ENCODE measurements at regions not wholly inside any gene's neighbourhood (a gene's known extent, or its start where the extent isn't known, plus 50 kb on each side); places are given as distances from the start of the nearest gene placed in this dataset.

GRCh38 chr20:11850901-11851300 lies 66.8 kb upstream of the BTBD3 start:
- H3K27me3 ChIP-seq (ENCODE audit: control insufficient read depth, insufficient read depth, low read length): no peaks in the 10 kb centered on the region
- ChIA-PET POLR2A (no interaction called here), CTCF (no interaction called here)
- TF ChIP-seq REST (IDR thresholded peaks at IDR 0.05; ENCODE audit: insufficient read depth in 1 of 2, low read depth in 2 of 2, low read length in 1 of 2): no peak
- TF ChIP-seq POLR2AphosphoS5 (IDR thresholded peaks at IDR 0.05; ENCODE audit: low read depth, low read length): no peak
- no peak for TF ChIP-seq CTCF (IDR thresholded peaks at IDR 0.05)
- no peak for TF ChIP-seq SIN3A (IDR thresholded peaks at IDR 0.05; ENCODE audit: borderline replicate concordance, insufficient read depth, low read depth, low read length)
- TF ChIP-seq TCF7L2 (IDR thresholded peaks at IDR 0.05; ENCODE audit: low read depth, low read length): no peak
- BruUV-seq (replicated peaks): no TSS peak
- ATAC-seq: no peak
- H3K9me3 ChIP-seq (ENCODE audit: control insufficient read depth, insufficient read depth, low read depth, low read length): no peaks in the 10 kb centered on the region
- H3K36me3 ChIP-seq (ENCODE audit: control insufficient read depth, insufficient read depth, low read length): no peaks in the 10 kb centered on the region
- H3K4me3 ChIP-seq (ENCODE audit: low read depth in 2 of 2, low read length in 2 of 2): no peak overlapping the region
- H3K4me1 ChIP-seq (ENCODE audit: control insufficient read depth, insufficient read depth, low read length): no peaks in the 10 kb centered on the region
- in situ Hi-C loops (cut with HindIII; ENCODE audit: low pct_unique_long_range_greater_than_20kb, low sequenced_read_pairs): no loop called here
- no peak for DNase-seq (ENCODE audit: low read depth, low spot score)
- H3K27ac ChIP-seq (ENCODE audit: low read length): no peak overlapping the region
- intact Hi-C loops (cut with micrococcal nuclease; ENCODE audit: unreplicated experiment): no loop called here

GRCh38 chr20:11851646-11852045 lies 66.0 kb upstream of the BTBD3 start:
- no peak for DNase-seq (ENCODE audit: low read depth, low spot score)
- TF ChIP-seq SIN3A (IDR thresholded peaks at IDR 0.05; ENCODE audit: borderline replicate concordance, insufficient read depth, low read depth, low read length) (no peak), REST (IDR thresholded peaks at IDR 0.05; ENCODE audit: insufficient read depth in 1 of 2, low read depth in 2 of 2, low read length in 1 of 2) (no peak), POLR2AphosphoS5 (IDR thresholded peaks at IDR 0.05; ENCODE audit: low read depth, low read length) (no peak), TCF7L2 (IDR thresholded peaks at IDR 0.05; ENCODE audit: low read depth, low read length) (no peak), CTCF (IDR thresholded peaks at IDR 0.05) (no peak)
- ATAC-seq: no peak
- BruUV-seq (replicated peaks): no TSS peak
- Histone ChIP-seq H3K4me3 (ENCODE audit: low read depth in 2 of 2, low read length in 2 of 2) (no peak overlapping the region), H3K36me3 (ENCODE audit: control insufficient read depth, insufficient read depth, low read length) (no peaks in the 10 kb centered on the region), H3K27ac (ENCODE audit: low read length) (no peak overlapping the region), H3K27me3 (ENCODE audit: control insufficient read depth, insufficient read depth, low read length) (no peaks in the 10 kb centered on the region), H3K4me1 (ENCODE audit: control insufficient read depth, insufficient read depth, low read length) (no peaks in the 10 kb centered on the region), H3K9me3 (ENCODE audit: control insufficient read depth, insufficient read depth, low read depth, low read length) (no peaks in the 10 kb centered on the region)
- intact Hi-C loops (cut with micrococcal nuclease; ENCODE audit: unreplicated experiment) (no loop called here), in situ Hi-C loops (cut with HindIII; ENCODE audit: low pct_unique_long_range_greater_than_20kb, low sequenced_read_pairs) (no loop called here)
- ChIA-PET CTCF (no interaction called here), POLR2A (no interaction called here)

All from Panc1 (cell line).